ENCODE measurements at regions not wholly inside any gene's neighbourhood (a gene's known extent, or its start where the extent isn't known, plus 50 kb on each side); places are given as distances from the start of the nearest gene placed in this dataset.

- no CpG with 5 or more reads among the region's 3 CpGs for WGBS (ENCODE audit: extremely low coverage, insufficient read length, low lambda C conversion rate)
- no peak for TF ChIP-seq CTCF (conservative IDR thresholded peaks at IDR 0.05)
Observed at GRCh38 chr14:30227436-30227835, 299.8 kb upstream of the PRKD1 start.

More at GRCh38 chr14:30227436-30227835, 299.8 kb upstream of the PRKD1 start:
- H3K9me3 Mint-ChIP-seq, result no peaks in the 10 kb centered on the region
- Histone ChIP-seq H4K20me1 (ENCODE audit: control insufficient read depth, insufficient read depth, insufficient read length) (no peaks in the 10 kb centered on the region), H3K56ac (ENCODE audit: insufficient read length, low read depth, low read length) (no peak overlapping the region), H4K8ac (replicated peaks; ENCODE audit: insufficient read length, low read depth, low read length) (no peak overlapping the region), H3K27me3 (ENCODE audit: insufficient read depth, low read length) (no peaks in the 10 kb centered on the region), H3K9me3 (ENCODE audit: control insufficient read depth, low read depth, low read length) (no peaks in the 10 kb centered on the region), H3K79me2 (ENCODE audit: insufficient read depth, low read length) (no peaks in the 10 kb centered on the region), H2BK12ac (ENCODE audit: insufficient read length, low read depth, low read length) (no peak overlapping the region), H3K23me2 (ENCODE audit: insufficient read length, low read depth, low read length, poor library complexity, severe bottlenecking) (no peaks in the 10 kb centered on the region), H3K18ac (ENCODE audit: insufficient read length, low read depth, low read length) (no peak overlapping the region), H4K5ac (ENCODE audit: insufficient read length, low read depth, low read length) (no peak overlapping the region), H2AK5ac (ENCODE audit: insufficient read length, low read length) (no peak overlapping the region), H3K4me2 (ENCODE audit: insufficient read depth, insufficient read length, low read length) (no peak overlapping the region), H2BK20ac (ENCODE audit: low read depth, low read length, poor library complexity, severe bottlenecking) (no peak overlapping the region), H2BK5ac (ENCODE audit: insufficient read length, low read length) (no peak overlapping the region), H2BK15ac (ENCODE audit: low read depth, low read length) (no peak overlapping the region), H3K4me1 (ENCODE audit: insufficient read depth, low read length) (no peaks in the 10 kb centered on the region), H4K91ac (ENCODE audit: insufficient read length, low read depth, low read length) (no peak overlapping the region), H3K79me1 (ENCODE audit: insufficient read depth, low read depth, low read length, poor library complexity, severe bottlenecking) (no peaks in the 10 kb centered on the region), H3K14ac (ENCODE audit: insufficient read depth, low read length) (no peak overlapping the region), H3K4ac (ENCODE audit: low read depth, low read length) (no peak overlapping the region), H3K23ac (ENCODE audit: insufficient read length, low read depth, low read length) (no peak overlapping the region), H3T11ph (ENCODE audit: low read length) (no peak overlapping the region), H3K27ac (ENCODE audit: insufficient read length, low read depth, low read length) (no peak overlapping the region), H2AFZ (ENCODE audit: low read length) (no peak overlapping the region), H3K9ac (ENCODE audit: extremely low read depth, insufficient read length, low read length) (no peak overlapping the region), H2BK120ac (ENCODE audit: low read depth, low read length, poor library complexity, severe bottlenecking) (no peak overlapping the region)
- no peak overlapping the region for H3K27ac Mint-ChIP-seq
- DNase-seq, result no peak
- no peaks in the 10 kb centered on the region for H3K27me3 Mint-ChIP-seq (ENCODE audit: low read depth)
- no peaks in the 10 kb centered on the region for H3K4me1 Mint-ChIP-seq
- H3K36me3 Mint-ChIP-seq (ENCODE audit: insufficient read depth in 1 of 3, low read depth in 3 of 3), result no peaks in the 10 kb centered on the region
- no peak overlapping the region for H3K4me3 Mint-ChIP-seq

Measured in H9 (cell line).